ENCODE measurements at regions not wholly inside any gene's neighbourhood (a gene's known extent, or its start where the extent isn't known, plus 50 kb on each side); places are given as distances from the start of the nearest gene placed in this dataset.

- H2AFZ ChIP-seq (replicated peaks) = no peak overlapping the region
- no peaks in the 10 kb centered on the region for H3K4me1 Mint-ChIP-seq
- no peak for TF ChIP-seq EZH2phosphoT487 (IDR thresholded peaks at IDR 0.05)
Observed at GRCh38 chr5:36482812-36483211, 123.6 kb upstream of the SLC1A3 start.

GRCh38 chr5:36489505-36489904 is 116.9 kb upstream of the SLC1A3 start:
- Histone ChIP-seq H2AFZ (replicated peaks) (no peak overlapping the region), H3K9me3 (ENCODE audit: low read depth) (no peaks in the 10 kb centered on the region), H3K36me3 (no peaks in the 10 kb centered on the region), H4K20me1 (ENCODE audit: low read depth) (no peaks in the 10 kb centered on the region), H3K4me3 (no peak overlapping the region), H3K4me1 (no peaks in the 10 kb centered on the region), H3K9ac (no peak overlapping the region), H3K79me2 (ENCODE audit: low read depth) (no peaks in the 10 kb centered on the region), H3K27ac (no peak overlapping the region), H3K27me3 (no peaks in the 10 kb centered on the region), H3K4me2 (no peak overlapping the region), H3F3A (ENCODE audit: low read depth) (no peaks in the 10 kb centered on the region)
- no peak for DNase-seq (ENCODE audit: low spot score)
- Mint-ChIP-seq H3K4me1 (peaks cover 6% of the 10 kb centered on the region), H3K4me3 (no peak overlapping the region), H3K27me3 (ENCODE audit: insufficient read depth, low read depth) (no peaks in the 10 kb centered on the region), H3K36me3 (no peaks in the 10 kb centered on the region), H3K9me3 (no peaks in the 10 kb centered on the region), H3K27ac (no peak overlapping the region)
- TF ChIP-seq EZH2phosphoT487 (IDR thresholded peaks at IDR 0.05) (no peak), EZH2 (IDR thresholded peaks at IDR 0.05) (no peak)
- TF ChIP-seq, protein P1, sequence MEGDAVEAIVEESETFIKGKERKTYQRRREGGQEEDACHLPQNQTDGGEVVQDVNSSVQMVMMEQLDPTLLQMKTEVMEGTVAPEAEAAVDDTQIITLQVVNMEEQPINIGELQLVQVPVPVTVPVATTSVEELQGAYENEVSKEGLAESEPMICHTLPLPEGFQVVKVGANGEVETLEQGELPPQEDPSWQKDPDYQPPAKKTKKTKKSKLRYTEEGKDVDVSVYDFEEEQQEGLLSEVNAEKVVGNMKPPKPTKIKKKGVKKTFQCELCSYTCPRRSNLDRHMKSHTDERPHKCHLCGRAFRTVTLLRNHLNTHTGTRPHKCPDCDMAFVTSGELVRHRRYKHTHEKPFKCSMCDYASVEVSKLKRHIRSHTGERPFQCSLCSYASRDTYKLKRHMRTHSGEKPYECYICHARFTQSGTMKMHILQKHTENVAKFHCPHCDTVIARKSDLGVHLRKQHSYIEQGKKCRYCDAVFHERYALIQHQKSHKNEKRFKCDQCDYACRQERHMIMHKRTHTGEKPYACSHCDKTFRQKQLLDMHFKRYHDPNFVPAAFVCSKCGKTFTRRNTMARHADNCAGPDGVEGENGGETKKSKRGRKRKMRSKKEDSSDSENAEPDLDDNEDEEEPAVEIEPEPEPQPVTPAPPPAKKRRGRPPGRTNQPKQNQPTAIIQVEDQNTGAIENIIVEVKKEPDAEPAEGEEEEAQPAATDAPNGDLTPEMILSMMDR (IDR thresholded peaks at IDR 0.05) = no peak

More at GRCh38 chr5:36482812-36483211, 123.6 kb upstream of the SLC1A3 start:
- H3K4me2 ChIP-seq = no peak overlapping the region
- Mint-ChIP-seq H3K4me3 (no peak overlapping the region), H3K27me3 (ENCODE audit: insufficient read depth, low read depth) (no peaks in the 10 kb centered on the region), H3K27ac (no peak overlapping the region), H3K9me3 (no peaks in the 10 kb centered on the region), H3K36me3 (no peaks in the 10 kb centered on the region)
- H3K9me3 ChIP-seq (ENCODE audit: low read depth) = no peaks in the 10 kb centered on the region
- no peak overlapping the region for H3K4me3 ChIP-seq
- H4K20me1 ChIP-seq (ENCODE audit: low read depth) = no peaks in the 10 kb centered on the region
- H3K79me2 ChIP-seq (ENCODE audit: low read depth) = no peaks in the 10 kb centered on the region
- no peaks in the 10 kb centered on the region for H3K36me3 ChIP-seq
- H3K27me3 ChIP-seq = no peaks in the 10 kb centered on the region
- no peaks in the 10 kb centered on the region for H3K4me1 ChIP-seq
- H3K27ac ChIP-seq = no peak overlapping the region
- H3F3A ChIP-seq (ENCODE audit: low read depth) = no peaks in the 10 kb centered on the region
- DNase-seq (ENCODE audit: low spot score) = no peak
- H3K9ac ChIP-seq = no peak overlapping the region

- no peak overlapping the region for H3K9ac ChIP-seq
Observed at GRCh38 chr5:36491856-36492255, 114.5 kb upstream of the SLC1A3 start.

GRCh38 chr5:36492984-36493654 is 113.3 kb upstream of the SLC1A3 start:
- peaks cover 22% of the 10 kb centered on the region for H3K4me1 ChIP-seq
- no peak overlapping the region for H3K27ac Mint-ChIP-seq
- TF ChIP-seq EZH2phosphoT487 (IDR thresholded peaks at IDR 0.05) (no peak), EZH2 (IDR thresholded peaks at IDR 0.05) (no peak)
- TF ChIP-seq, protein P1 (IDR thresholded peaks at IDR 0.05) = no peak
- H3K4me3 Mint-ChIP-seq = no peak overlapping the region
- H3F3A ChIP-seq (ENCODE audit: low read depth) = no peaks in the 10 kb centered on the region
- H4K20me1 ChIP-seq (ENCODE audit: low read depth) = no peaks in the 10 kb centered on the region
- H3K36me3 Mint-ChIP-seq = no peaks in the 10 kb centered on the region
- no peak overlapping the region for H3K4me2 ChIP-seq
- H3K27me3 ChIP-seq = no peaks in the 10 kb centered on the region
- no peak overlapping the region for H2AFZ ChIP-seq (replicated peaks)
- H3K4me1 Mint-ChIP-seq = peaks cover 31% of the 10 kb centered on the region
- H3K9ac ChIP-seq = no peak overlapping the region
- no peaks in the 10 kb centered on the region for H3K36me3 ChIP-seq
- H3K9me3 ChIP-seq (ENCODE audit: low read depth) = no peaks in the 10 kb centered on the region
- no peaks in the 10 kb centered on the region for H3K27me3 Mint-ChIP-seq (ENCODE audit: insufficient read depth, low read depth)
- H3K4me3 ChIP-seq = no peak overlapping the region
- DNase-seq (ENCODE audit: low spot score) = no peak
- no peak overlapping the region for H3K27ac ChIP-seq
- H3K79me2 ChIP-seq (ENCODE audit: low read depth) = no peaks in the 10 kb centered on the region
- no peaks in the 10 kb centered on the region for H3K9me3 Mint-ChIP-seq

More at GRCh38 chr5:36491856-36492255, 114.5 kb upstream of the SLC1A3 start:
- Histone ChIP-seq H3K27me3 (no peaks in the 10 kb centered on the region), H3K36me3 (no peaks in the 10 kb centered on the region), H2AFZ (replicated peaks) (peak overlapping the region; percentile 61), H3K4me3 (no peak overlapping the region), H3F3A (ENCODE audit: low read depth) (no peaks in the 10 kb centered on the region), H4K20me1 (ENCODE audit: low read depth) (no peaks in the 10 kb centered on the region), H3K4me1 (peaks cover 18% of the 10 kb centered on the region), H3K79me2 (ENCODE audit: low read depth) (no peaks in the 10 kb centered on the region), H3K9me3 (ENCODE audit: low read depth) (no peaks in the 10 kb centered on the region), H3K4me2 (no peak overlapping the region), H3K27ac (no peak overlapping the region)
- Mint-ChIP-seq H3K9me3 (no peaks in the 10 kb centered on the region), H3K4me1 (peaks cover 27% of the 10 kb centered on the region), H3K36me3 (no peaks in the 10 kb centered on the region), H3K27ac (peak overlapping the region; percentile 97), H3K27me3 (ENCODE audit: insufficient read depth, low read depth) (no peaks in the 10 kb centered on the region), H3K4me3 (no peak overlapping the region)
- peak; percentile 12 for DNase-seq (ENCODE audit: low spot score)
- TF ChIP-seq, protein P1 (IDR thresholded peaks at IDR 0.05) = no peak
- TF ChIP-seq EZH2 (IDR thresholded peaks at IDR 0.05) = no peak
- TF ChIP-seq EZH2phosphoT487 (IDR thresholded peaks at IDR 0.05) = no peak

All from neural progenitor cell (in vitro differentiated cells).